ENCODE measurements at regions not wholly inside any gene's neighbourhood (a gene's known extent, or its start where the extent isn't known, plus 50 kb on each side); places are given as distances from the start of the nearest gene placed in this dataset.

GRCh38 chr3:132246212-132246611 lies 71.0 kb upstream of the ACP3 start:
- Histone ChIP-seq H3K9me3 (ENCODE audit: insufficient read depth, low read length) (no peaks in the 10 kb centered on the region), H3K27me3 (ENCODE audit: low read length) (no peaks in the 10 kb centered on the region), H3K4me3 (ENCODE audit: insufficient read depth, low read length, poor library complexity, severe bottlenecking) (no peak overlapping the region), H3K4me2 (ENCODE audit: low read depth, low read length, poor library complexity, severe bottlenecking) (no peak overlapping the region), H3K36me3 (ENCODE audit: low read length) (no peaks in the 10 kb centered on the region), H2AFZ (ENCODE audit: low read depth, low read length, severe bottlenecking) (no peak overlapping the region), H3K9me2 (replicated peaks; ENCODE audit: insufficient read depth, low read length) (no peaks in the 10 kb centered on the region), H3K27ac (ENCODE audit: low read depth, low read length) (no peak overlapping the region), H3K9ac (ENCODE audit: low read length) (no peak overlapping the region), H3F3A (ENCODE audit: insufficient read depth) (no peaks in the 10 kb centered on the region), H3K79me2 (ENCODE audit: insufficient read depth, low read length) (no peaks in the 10 kb centered on the region), H4K20me1 (ENCODE audit: low read depth, low read length) (no peaks in the 10 kb centered on the region)
- no peak for TF ChIP-seq EZH2phosphoT487 (conservative IDR thresholded peaks at IDR 0.05; ENCODE audit: low read length)
- TF ChIP-seq CTCF (IDR thresholded peaks at IDR 0.05; ENCODE audit: insufficient read depth, low read length, poor library complexity, severe bottlenecking) = no peak

- H3K79me2 ChIP-seq (ENCODE audit: insufficient read depth, low read length) = no peaks in the 10 kb centered on the region
- no peaks in the 10 kb centered on the region for H3K27me3 ChIP-seq (ENCODE audit: low read length)
- H3K9ac ChIP-seq (ENCODE audit: low read length) = no peak overlapping the region
- H3K9me2 ChIP-seq (replicated peaks; ENCODE audit: insufficient read depth, low read length) = no peaks in the 10 kb centered on the region
- TF ChIP-seq CTCF (IDR thresholded peaks at IDR 0.05; ENCODE audit: insufficient read depth, low read length, poor library complexity, severe bottlenecking) (no peak), EZH2phosphoT487 (conservative IDR thresholded peaks at IDR 0.05; ENCODE audit: low read length) (no peak)
- H2AFZ ChIP-seq (ENCODE audit: low read depth, low read length, severe bottlenecking) = no peak overlapping the region
- no peaks in the 10 kb centered on the region for H3F3A ChIP-seq (ENCODE audit: insufficient read depth)
- no peak overlapping the region for H3K4me3 ChIP-seq (ENCODE audit: insufficient read depth, low read length, poor library complexity, severe bottlenecking)
- H3K36me3 ChIP-seq (ENCODE audit: low read length) = no peaks in the 10 kb centered on the region
- no peaks in the 10 kb centered on the region for H4K20me1 ChIP-seq (ENCODE audit: low read depth, low read length)
- H3K27ac ChIP-seq (ENCODE audit: low read depth, low read length) = no peak overlapping the region
- H3K9me3 ChIP-seq (ENCODE audit: insufficient read depth, low read length) = no peaks in the 10 kb centered on the region
- H3K4me2 ChIP-seq (ENCODE audit: low read depth, low read length, poor library complexity, severe bottlenecking) = no peak overlapping the region
Measured at GRCh38 chr3:132247211-132247610, 70.0 kb upstream of the ACP3 start.

GRCh38 chr3:132248490-132248889 lies 68.7 kb upstream of the ACP3 start:
- Histone ChIP-seq H3K27ac (ENCODE audit: low read depth, low read length) (no peak overlapping the region), H3F3A (ENCODE audit: insufficient read depth) (no peaks in the 10 kb centered on the region), H3K9me2 (replicated peaks; ENCODE audit: insufficient read depth, low read length) (no peaks in the 10 kb centered on the region), H3K27me3 (ENCODE audit: low read length) (no peaks in the 10 kb centered on the region), H3K4me3 (ENCODE audit: insufficient read depth, low read length, poor library complexity, severe bottlenecking) (no peak overlapping the region), H3K9ac (ENCODE audit: low read length) (no peak overlapping the region), H4K20me1 (ENCODE audit: low read depth, low read length) (no peaks in the 10 kb centered on the region), H2AFZ (ENCODE audit: low read depth, low read length, severe bottlenecking) (no peak overlapping the region), H3K9me3 (ENCODE audit: insufficient read depth, low read length) (no peaks in the 10 kb centered on the region), H3K79me2 (ENCODE audit: insufficient read depth, low read length) (no peaks in the 10 kb centered on the region), H3K36me3 (ENCODE audit: low read length) (no peaks in the 10 kb centered on the region), H3K4me2 (ENCODE audit: low read depth, low read length, poor library complexity, severe bottlenecking) (no peak overlapping the region)
- no peak for TF ChIP-seq CTCF (IDR thresholded peaks at IDR 0.05; ENCODE audit: insufficient read depth, low read length, poor library complexity, severe bottlenecking)
- TF ChIP-seq EZH2phosphoT487 (conservative IDR thresholded peaks at IDR 0.05; ENCODE audit: low read length) = no peak

Measured in SU-DHL-6 (cell line).